GM19023 (cell line): ENCODE measurements at regions not wholly inside any gene's neighbourhood (a gene's known extent, or its start where the extent isn't known, plus 50 kb on each side); places are given as distances from the start of the nearest gene placed in this dataset.
"Not testable (repeated sequence)": the region's sequence is repeated elsewhere in the genome, so short reads cannot be mapped to it uniquely, and the experiment has no call there.

Source experiments
- ATAC-seq: cut with Tn5 transposase; IDR thresholded peaks from one replicate; pipeline ENCODE4 v1.9.1; 2021; ENCODE audit warnings: mild to moderate bottlenecking, moderate library complexity; ENCODE audit not compliant: unreplicated experiment

DNA sequence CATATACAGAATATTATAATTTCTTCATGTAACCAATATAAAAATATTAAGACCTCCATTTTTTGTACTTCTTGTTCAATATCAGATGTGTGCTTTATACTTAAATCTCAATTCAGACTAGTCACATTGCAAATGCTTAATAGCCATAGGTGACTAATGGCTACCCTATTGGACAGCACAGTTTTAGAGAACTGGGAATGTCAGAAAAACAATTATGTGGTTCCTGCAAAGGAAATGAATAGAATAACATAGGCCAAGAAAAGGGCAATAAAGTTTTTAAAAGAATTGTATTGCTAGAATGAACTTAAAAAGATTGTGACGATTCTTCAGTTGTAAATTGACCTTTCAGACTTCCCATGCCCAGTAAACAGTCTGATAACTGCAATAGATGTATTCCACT, 843.0 kb downstream of the METTL15 start:
- no peak for ATAC-seq

DNA sequence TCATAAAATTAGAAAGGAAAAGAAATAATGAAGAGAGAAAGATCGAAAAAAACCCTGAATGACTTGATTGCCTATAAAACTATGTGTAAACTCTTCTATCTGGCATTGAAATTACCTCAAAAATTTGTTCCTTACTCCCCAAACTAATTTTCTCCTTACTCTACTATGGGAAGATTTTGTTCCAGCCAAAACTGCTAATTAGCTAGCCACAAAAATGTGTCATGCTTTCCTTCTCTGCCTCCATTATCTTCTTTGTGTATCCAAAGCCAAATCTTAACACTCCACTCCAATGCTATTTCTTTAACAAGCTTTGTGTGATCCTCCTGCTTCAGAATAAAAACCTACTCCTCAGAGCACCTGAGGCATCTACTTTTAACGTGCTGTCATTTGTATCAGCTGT, 831.2 kb downstream of the METTL15 start:
- no peak for ATAC-seq

DNA sequence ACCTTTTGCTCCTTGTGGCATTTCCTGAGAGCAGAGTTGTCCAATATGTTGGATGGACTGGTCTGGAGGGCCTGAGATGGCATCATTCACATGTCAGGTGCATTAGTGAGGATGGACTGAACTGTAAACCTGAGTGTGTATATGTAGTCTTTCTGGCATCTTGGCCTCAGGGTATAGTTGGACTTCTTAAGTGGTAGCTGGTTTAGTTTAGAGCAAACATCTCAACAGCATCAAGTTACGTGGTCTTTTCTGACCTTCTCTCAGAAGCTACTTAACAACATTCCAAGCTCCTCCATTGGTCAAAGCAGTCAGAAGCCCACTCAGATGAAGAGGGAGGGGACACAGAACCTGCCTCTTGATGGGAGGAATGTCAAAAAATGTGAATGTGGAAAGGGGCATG, 829.9 kb downstream of the METTL15 start:
- ATAC-seq, result no peak

DNA sequence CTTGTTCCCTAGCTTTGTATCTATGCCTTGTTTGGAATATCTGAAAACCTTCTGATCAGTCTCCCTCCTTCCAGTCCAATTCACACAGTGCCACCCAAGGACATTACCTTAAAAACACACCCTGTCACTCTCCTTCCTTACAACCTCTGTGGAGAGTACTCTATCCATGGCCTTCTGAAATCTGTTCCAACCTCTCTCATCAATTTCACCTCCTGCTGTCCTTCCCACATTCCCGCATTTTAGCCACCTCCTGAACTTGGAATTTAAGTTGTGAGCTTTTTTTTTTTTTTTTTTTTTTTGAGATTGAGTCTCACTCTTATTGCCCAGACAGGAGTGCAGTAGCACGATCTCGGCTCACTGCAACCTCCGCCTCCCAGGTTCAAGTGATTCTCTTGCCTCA, 824.8 kb downstream of the METTL15 start:
- ATAC-seq, result no peak

GRCh38 chr11:28924004-28924403, 815.8 kb downstream of the METTL15 start:
- ATAC-seq, result no peak

- ATAC-seq, result no peak
These were observed 814.3 kb downstream of the METTL15 start for GRCh38 chr11:28922386-28922981.

- ATAC-seq, result no peak
These were observed 811.0 kb downstream of the METTL15 start for GRCh38 chr11:28919194-28919593.

DNA sequence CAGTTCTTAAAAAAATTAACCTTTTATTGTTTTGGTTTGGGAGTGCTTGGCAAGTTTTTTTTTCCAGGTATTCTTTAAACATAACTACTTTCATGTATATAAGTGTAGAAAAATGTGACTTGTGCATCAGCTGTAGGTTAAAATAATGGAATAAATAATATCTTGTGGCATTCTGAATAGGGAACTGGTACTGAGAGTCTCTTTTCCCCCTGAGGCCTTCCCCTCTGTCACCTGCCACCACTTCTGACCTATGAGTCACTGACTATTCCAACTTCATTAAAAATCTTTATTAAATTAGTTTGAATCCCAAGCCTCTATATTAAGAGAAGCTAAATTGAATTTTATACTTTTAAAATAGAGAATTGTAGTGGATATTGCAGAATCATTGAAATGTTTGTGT, 805.7 kb downstream of the METTL15 start:
- ATAC-seq, result no peak

GRCh38 chr11:28911829-28912228, 803.6 kb downstream of the METTL15 start:
- ATAC-seq, result no peak

- ATAC-seq, result no peak
These were observed 802.7 kb downstream of the METTL15 start for GRCh38 chr11:28910926-28911325.

GRCh38 chr11:28903716-28904115, 795.5 kb downstream of the METTL15 start:
- no peak for ATAC-seq

- ATAC-seq, result no peak
These were observed 792.2 kb downstream of the METTL15 start for GRCh38 chr11:28900427-28900826.

- ATAC-seq, result no peak
These were observed 791.5 kb downstream of the METTL15 start for GRCh38 chr11:28899706-28900105.

DNA sequence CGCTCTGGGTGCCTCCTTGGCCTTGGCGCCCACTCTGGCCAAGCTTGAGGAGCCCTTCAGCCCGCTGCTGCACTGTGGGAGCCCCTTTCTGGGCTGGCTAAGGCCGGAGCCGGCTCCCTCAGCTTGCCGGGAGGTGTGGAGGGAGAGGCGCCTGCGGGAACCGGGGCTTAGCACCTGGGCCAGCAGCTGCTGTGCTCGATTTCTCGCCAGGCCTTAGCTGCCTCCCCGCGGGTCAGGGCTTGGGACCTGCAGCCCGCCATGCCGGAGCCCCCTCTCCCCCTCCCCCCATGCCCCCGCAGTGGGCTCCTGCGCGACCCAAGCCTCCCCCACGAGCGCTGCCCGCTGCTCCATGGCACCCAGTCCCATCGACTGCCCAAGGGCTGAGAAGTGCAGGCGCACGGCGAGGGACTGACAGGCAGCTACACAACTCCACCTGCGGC, 782.4 kb downstream of the METTL15 start:
- not testable (repeated sequence) for ATAC-seq

DNA sequence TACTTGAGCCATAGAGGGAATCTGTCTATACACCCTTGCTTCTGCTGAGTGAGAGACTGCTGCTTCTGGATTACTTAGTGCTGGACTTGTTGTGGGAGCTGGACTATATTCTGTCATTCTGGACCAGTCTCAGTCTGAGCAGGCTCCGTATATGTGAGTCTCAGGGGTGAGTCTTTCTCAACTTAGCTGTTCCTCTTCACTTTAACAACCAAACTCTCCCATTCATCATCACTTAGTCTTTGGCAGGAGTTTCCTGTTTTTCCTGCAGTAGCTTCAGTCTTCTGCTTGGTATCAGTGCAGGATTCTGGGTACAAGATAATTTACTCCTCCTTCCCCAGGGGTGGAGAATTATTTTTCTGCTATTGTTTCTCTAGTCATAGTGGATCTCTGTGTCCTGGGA, 779.5 kb downstream of the METTL15 start:
- no peak for ATAC-seq

DNA sequence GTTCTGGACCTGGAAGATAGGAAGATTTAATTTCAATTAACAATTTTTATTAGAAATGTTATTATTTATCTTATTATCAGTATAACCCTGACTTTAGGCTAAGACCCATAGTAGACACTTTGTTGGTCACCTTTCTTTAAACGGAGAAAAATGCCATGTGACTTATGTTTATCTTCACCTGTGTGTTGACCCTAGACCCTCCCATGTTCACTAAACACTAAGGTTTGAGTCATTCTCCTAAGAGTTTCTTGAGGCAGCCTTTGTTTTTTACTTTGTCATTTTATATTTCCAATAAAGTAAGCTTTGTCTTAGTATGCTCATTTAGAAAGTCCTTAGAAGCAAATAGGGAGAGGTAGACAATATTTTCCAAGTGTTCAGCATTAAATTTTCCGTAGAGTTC, 771.7 kb downstream of the METTL15 start:
- no peak for ATAC-seq

DNA sequence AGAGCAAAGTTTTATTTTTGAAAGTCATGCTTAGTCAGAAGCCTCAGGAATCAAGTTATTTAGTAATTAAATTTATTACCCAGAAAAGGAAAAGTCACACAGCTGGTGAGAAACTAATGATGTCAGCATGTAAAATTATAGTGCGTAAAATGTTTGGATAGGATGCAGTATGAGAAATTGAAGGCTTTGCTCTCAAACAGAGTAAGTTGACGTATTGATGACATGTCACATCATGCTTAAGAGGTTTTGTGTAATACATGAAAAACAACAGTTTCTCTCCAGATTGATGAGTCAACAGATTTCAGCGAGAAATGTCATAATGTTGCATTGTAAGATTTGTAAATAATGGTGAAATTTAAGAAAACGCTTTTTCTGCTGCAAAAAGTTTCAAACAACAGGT, 769.8 kb downstream of the METTL15 start:
- ATAC-seq, result no peak

DNA sequence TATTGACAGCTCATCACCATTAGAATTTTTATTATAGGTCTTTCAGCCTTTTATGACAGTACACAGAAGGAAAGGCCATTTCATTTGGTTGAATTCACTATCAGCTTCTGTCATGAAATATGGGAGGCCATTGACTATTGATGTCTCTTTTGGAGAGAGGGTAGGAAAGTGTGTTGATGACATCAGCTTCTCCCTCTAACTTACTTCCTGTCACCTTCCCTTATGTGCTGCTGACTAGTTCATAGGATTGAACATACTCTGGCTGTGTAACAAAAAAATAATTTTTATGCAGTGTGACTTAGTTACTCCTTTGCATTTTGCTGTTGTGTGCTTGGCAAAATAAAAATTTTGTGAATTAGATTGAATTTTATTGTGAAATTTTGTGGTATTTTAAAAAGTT, 769.2 kb downstream of the METTL15 start:
- no peak for ATAC-seq

- no peak for ATAC-seq
These were observed 766.5 kb downstream of the METTL15 start for GRCh38 chr11:28874706-28875105.

GRCh38 chr11:28871090-28871489, 762.9 kb downstream of the METTL15 start:
- ATAC-seq, result no peak

GRCh38 chr11:28863422-28863821, 755.2 kb downstream of the METTL15 start:
- ATAC-seq, result no peak

DNA sequence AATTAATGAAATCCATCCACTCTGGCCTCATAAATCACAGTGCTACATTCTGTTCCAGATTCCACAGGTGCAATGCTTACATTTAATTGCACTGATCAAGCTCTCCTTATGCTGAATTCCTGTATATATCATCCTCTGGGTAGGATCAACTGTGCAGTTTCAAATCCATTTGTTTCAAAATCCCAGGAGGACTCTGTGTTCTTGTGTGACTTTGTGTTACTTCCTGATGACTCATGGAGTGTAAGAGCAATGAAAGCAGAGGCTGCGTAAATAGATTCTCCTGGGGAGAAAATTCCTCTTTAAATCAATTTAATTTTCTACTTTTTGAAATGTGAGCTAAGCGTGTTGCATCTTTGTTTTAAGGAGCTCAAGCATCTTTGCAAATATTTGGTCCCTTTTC, 752.7 kb downstream of the METTL15 start:
- no peak for ATAC-seq

DNA sequence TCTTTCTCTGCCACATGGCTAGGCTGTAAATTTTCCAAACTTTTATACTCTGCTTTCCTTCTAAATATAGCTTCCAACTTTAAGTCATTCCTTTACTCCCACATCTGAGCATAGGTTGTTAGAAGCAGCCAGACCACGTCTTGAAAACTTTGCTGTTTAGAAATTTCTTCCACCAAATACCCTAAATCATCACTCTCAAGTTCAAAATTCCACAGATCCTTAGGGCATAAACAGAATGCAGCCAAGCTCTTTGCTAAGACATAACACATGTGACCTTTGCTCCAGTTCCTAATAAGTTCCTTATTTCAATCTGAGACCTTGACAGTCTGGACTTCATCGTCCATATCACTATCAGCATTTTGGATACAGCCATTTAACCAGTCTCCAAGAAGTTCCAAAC, 749.9 kb downstream of the METTL15 start:
- ATAC-seq, result no peak
